GM10266 (cell line): ENCODE measurements at regions not wholly inside any gene's neighbourhood (a gene's known extent, or its start where the extent isn't known, plus 50 kb on each side); places are given as distances from the start of the nearest gene placed in this dataset.
"Not testable (repeated sequence)": the region's sequence is repeated elsewhere in the genome, so short reads cannot be mapped to it uniquely, and the experiment has no call there.

Experiments
- DNase-seq: peaks from one replicate; pipeline ENCODE4 v3.0.0; 2012; ENCODE audit errors: extremely low spot score
- CTCF ChIP-seq: IDR thresholded peaks from 2 replicates; pipeline ENCODE4 v1.5.1; 2012; ENCODE audit warnings: mild to moderate bottlenecking, low read depth; ENCODE audit not compliant: control insufficient read depth, insufficient read depth; ENCODE audit errors: missing control alignments

GRCh38 chrX:123108513-123109427 is 75.3 kb upstream of the GRIA3 start:
- no peak for DNase-seq
- no peak for TF ChIP-seq CTCF

- no peak for DNase-seq
- TF ChIP-seq CTCF = no peak
Measured at GRCh38 chrX:123121241-123121640, 62.8 kb upstream of the GRIA3 start.

- DNase-seq = not testable (repeated sequence)
Measured at GRCh38 chrX:123129805-123130204, 54.3 kb upstream of the GRIA3 start.
